H4 (cell line): ENCODE measurements at regions not wholly inside any gene's neighbourhood (a gene's known extent, or its start where the extent isn't known, plus 50 kb on each side); places are given as distances from the start of the nearest gene placed in this dataset.

Experiments
- DNase-seq: peaks from one replicate; pipeline ENCODE4 v3.0.0-alpha.2; 2015; ENCODE audit warnings: low spot score

GRCh38 chr16:56140645-56141044 lies 50.6 kb upstream of the GNAO1 start:
- no peak for DNase-seq

- DNase-seq, result no peak
These were observed 54.0 kb upstream of the GNAO1 start for GRCh38 chr16:56137269-56137668.

GRCh38 chr16:56136256-56136655 lies 55.0 kb upstream of the GNAO1 start:
- DNase-seq, result no peak

- no peak for DNase-seq
These were observed 56.5 kb upstream of the GNAO1 start for GRCh38 chr16:56134790-56135189.

- DNase-seq, result no peak
These were observed 65.4 kb upstream of the GNAO1 start for GRCh38 chr16:56125922-56126321.

GRCh38 chr16:56122251-56122650 lies 69.0 kb upstream of the GNAO1 start:
- DNase-seq, result no peak

GRCh38 chr16:56121156-56121500 lies 70.2 kb upstream of the GNAO1 start:
- no peak for DNase-seq

- DNase-seq, result no peak
These were observed 70.7 kb upstream of the GNAO1 start for GRCh38 chr16:56120447-56121155.

- DNase-seq, result no peak
These were observed 72.2 kb upstream of the GNAO1 start for GRCh38 chr16:56119133-56119532.

- no peak for DNase-seq
These were observed 74.7 kb upstream of the GNAO1 start for GRCh38 chr16:56116577-56116964.

GRCh38 chr16:56115817-56116576 lies 75.3 kb upstream of the GNAO1 start:
- DNase-seq, result no peak

- no peak for DNase-seq
These were observed 78.1 kb upstream of the GNAO1 start for GRCh38 chr16:56113223-56113622.

GRCh38 chr16:56111100-56111499 lies 80.2 kb upstream of the GNAO1 start:
- no peak for DNase-seq

- no peak for DNase-seq
These were observed 81.3 kb upstream of the GNAO1 start for GRCh38 chr16:56109994-56110393.

GRCh38 chr16:56109205-56109604 lies 82.1 kb upstream of the GNAO1 start:
- DNase-seq, result no peak

GRCh38 chr16:56108724-56109123 lies 82.6 kb upstream of the GNAO1 start:
- DNase-seq, result no peak

- no peak for DNase-seq
These were observed 83.2 kb upstream of the GNAO1 start for GRCh38 chr16:56108056-56108471.

- DNase-seq, result no peak
These were observed 84.8 kb upstream of the GNAO1 start for GRCh38 chr16:56106527-56106926.

- no peak for DNase-seq
These were observed 88.4 kb upstream of the GNAO1 start for GRCh38 chr16:56102906-56103305.

GRCh38 chr16:56102183-56102686 lies 89.1 kb upstream of the GNAO1 start:
- DNase-seq, result no peak

GRCh38 chr16:56101480-56101879 lies 89.8 kb upstream of the GNAO1 start:
- no peak for DNase-seq

GRCh38 chr16:56097306-56097705 lies 94.0 kb upstream of the GNAO1 start:
- DNase-seq, result no peak

- DNase-seq, result no peak
These were observed 97.1 kb upstream of the GNAO1 start for GRCh38 chr16:56094231-56094630.
